A549 (cell line): ENCODE measurements at regions not wholly inside any gene's neighbourhood (a gene's known extent, or its start where the extent isn't known, plus 50 kb on each side); places are given as distances from the start of the nearest gene placed in this dataset.

ENCODE experiments used
- EP300 ChIP-seq, 2 experiments: fragments of >200 bp; sonication (Bioruptor Twin); formaldehyde crosslinking; IDR thresholded peaks; 2 replicates in 1 of 2; 3 replicates in 1 of 2; pipeline ENCODE4 v1.6.1; 2016 to 2017
- POLR2A ChIP-seq: IDR thresholded peaks from 2 replicates; pipeline ENCODE4 v1.6.1; 2012; ENCODE audit warnings: mild to moderate bottlenecking, low read length
- TF ChIP-seq, protein P1 (sequence below): IDR thresholded peaks from 2 replicates; pipeline ENCODE4 v1.6.1; 2012
- TF ChIP-seq, protein P2 (sequence below): fragments of 450-650 bp; IDR thresholded peaks from 2 replicates; pipeline ENCODE4 v1.6.1; 2014; ENCODE audit warnings: antibody characterized with exemption

DNA sequence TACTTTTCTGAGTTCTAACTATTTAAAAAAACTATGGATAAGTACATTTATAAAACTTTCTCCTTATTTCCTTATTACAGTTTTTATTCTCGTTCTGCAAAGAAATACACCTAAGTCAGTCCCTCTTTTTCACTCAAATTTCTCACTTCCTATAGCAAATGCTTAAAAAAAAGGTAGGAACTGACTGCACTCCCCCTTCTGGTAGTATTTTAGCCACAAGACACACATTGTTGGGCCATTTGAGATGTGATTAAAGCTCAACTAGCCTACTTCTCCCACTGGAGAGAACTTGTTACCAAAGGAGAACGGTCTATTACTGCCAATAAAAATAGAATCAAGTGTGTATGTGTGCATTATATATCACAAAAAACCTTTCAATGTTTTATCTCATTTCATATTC, 521.9 kb upstream of the PRMT6 start:
- no peak for TF ChIP-seq POLR2A
- TF ChIP-seq, protein P1, sequence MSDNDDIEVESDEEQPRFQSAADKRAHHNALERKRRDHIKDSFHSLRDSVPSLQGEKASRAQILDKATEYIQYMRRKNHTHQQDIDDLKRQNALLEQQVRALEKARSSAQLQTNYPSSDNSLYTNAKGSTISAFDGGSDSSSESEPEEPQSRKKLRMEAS: no peak
- no peak for TF ChIP-seq EP300 (IDR thresholded peaks at IDR 0.05)
- TF ChIP-seq, protein P2, sequence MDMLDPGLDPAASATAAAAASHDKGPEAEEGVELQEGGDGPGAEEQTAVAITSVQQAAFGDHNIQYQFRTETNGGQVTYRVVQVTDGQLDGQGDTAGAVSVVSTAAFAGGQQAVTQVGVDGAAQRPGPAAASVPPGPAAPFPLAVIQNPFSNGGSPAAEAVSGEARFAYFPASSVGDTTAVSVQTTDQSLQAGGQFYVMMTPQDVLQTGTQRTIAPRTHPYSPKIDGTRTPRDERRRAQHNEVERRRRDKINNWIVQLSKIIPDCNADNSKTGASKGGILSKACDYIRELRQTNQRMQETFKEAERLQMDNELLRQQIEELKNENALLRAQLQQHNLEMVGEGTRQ: no peak
